ENCODE measurements at regions not wholly inside any gene's neighbourhood (a gene's known extent, or its start where the extent isn't known, plus 50 kb on each side); places are given as distances from the start of the nearest gene placed in this dataset.

DNA sequence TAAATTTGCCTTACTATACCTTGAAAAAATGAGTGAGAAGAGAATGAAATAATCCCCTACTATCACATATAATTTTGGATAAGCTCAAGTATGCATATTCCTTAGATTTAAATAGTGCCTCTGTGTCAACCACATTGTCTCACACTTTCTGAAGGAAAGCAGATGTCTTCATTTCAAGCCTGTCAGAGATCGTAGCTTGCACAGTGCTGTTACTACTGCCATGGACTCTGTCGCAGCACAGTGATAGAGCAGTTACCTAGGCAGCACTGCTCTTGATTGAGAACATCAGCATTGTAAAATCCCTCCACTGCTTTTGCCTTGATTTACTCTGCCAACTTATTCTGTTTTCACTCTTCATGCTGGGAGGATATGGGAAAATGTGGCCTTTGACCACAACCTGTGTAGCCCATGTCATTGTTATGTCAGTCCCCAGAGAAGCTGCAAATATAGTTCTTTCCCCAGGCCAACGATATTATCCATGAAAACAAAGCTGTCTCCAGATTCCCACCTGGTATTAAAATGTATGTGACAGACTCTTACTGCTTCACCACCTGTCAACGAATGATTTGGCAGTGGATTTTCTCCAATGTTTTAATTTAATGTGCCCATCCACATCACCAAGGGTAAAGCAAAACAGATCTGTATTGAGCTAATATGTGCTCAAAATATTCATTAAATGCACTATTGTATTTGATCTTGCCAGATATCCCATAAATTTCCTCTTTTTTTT, 675.7 kb downstream of the METTL4 start:
- Histone ChIP-seq H3K4me3 (no peak overlapping the region), H3K9me3 (no peaks in the 10 kb centered on the region), H3K4me1 (no peaks in the 10 kb centered on the region), H3K27me3 (no peaks in the 10 kb centered on the region), H3K27ac (no peak overlapping the region), H3K36me3 (no peaks in the 10 kb centered on the region)
- no peak for DNase-seq (ENCODE audit: low spot score in 2 of 2)
- TF ChIP-seq, protein P1, sequence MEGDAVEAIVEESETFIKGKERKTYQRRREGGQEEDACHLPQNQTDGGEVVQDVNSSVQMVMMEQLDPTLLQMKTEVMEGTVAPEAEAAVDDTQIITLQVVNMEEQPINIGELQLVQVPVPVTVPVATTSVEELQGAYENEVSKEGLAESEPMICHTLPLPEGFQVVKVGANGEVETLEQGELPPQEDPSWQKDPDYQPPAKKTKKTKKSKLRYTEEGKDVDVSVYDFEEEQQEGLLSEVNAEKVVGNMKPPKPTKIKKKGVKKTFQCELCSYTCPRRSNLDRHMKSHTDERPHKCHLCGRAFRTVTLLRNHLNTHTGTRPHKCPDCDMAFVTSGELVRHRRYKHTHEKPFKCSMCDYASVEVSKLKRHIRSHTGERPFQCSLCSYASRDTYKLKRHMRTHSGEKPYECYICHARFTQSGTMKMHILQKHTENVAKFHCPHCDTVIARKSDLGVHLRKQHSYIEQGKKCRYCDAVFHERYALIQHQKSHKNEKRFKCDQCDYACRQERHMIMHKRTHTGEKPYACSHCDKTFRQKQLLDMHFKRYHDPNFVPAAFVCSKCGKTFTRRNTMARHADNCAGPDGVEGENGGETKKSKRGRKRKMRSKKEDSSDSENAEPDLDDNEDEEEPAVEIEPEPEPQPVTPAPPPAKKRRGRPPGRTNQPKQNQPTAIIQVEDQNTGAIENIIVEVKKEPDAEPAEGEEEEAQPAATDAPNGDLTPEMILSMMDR (IDR thresholded peaks at IDR 0.05): no peak
- intact Hi-C loops (cut with DNase I): no loop called here

DNA sequence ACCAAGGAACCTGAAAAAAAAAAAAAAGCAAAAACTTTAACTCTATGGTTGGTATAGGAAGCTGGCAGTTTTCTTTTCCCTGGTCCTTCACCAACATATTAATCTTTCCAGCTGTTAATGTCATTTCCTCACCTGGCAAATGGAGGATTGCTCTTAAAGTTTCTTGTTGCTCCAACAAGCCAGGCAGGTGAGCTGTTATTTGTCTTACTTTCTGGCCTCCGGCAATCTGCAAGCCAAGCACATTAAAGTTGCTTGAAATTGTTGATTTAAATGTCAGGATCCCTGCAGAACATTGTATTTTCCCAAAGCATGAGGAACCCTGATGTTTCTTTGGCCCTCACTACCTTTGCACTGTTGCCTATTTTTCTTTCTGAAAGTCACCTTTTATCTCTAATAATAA, 664.9 kb downstream of the METTL4 start:
- intact Hi-C loops (cut with DNase I): no loop called here
- H3K9me3 ChIP-seq: peaks cover 0 to 5% of the 10 kb centered on the region in 2 donors
- H3K27me3 ChIP-seq: no peaks in the 10 kb centered on the region
- no peak for DNase-seq (ENCODE audit: low spot score in 2 of 2)
- no peaks in the 10 kb centered on the region for H3K4me1 ChIP-seq
- H3K27ac ChIP-seq: no peak overlapping the region
- no peak overlapping the region for H3K4me3 ChIP-seq
- TF ChIP-seq, protein P1 (IDR thresholded peaks at IDR 0.05): no peak
- no peaks in the 10 kb centered on the region for H3K36me3 ChIP-seq

DNA sequence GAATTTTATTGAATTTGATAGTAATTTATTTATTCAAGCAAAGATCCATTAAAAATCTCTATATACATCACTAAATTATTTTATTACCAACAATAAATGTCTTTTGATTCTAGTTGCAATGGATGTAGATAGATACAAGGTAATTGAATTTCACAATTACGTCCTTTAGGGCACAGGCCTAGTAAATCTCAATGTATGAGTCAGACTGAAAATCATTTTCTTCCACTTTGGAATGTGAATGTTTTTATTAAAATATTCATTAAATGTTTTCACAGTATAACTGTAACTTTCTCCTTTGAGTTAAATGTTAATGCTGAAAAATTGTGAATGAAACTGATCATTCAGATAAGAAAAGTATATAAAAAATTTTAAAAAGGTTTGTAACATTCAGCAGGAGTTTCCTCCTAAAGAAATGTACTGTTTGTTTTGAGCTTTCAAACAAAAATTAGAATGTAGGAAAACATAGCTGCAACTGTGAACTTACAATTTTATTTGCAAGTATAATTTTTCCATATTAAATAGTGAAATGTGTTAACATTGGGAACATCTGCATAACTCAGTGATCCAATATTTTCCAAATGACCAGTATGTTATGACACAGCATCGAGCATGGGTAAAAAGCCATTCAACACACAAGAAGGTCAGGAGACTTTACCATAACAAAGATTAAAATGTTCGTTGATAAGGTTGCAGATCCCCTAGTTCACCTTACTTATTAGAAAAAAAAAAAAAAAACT, 663.7 kb downstream of the METTL4 start:
- TF ChIP-seq, protein P1 (IDR thresholded peaks at IDR 0.05): no peak
- Histone ChIP-seq H3K36me3 (no peaks in the 10 kb centered on the region), H3K4me1 (no peaks in the 10 kb centered on the region), H3K27ac (no peak overlapping the region), H3K27me3 (no peaks in the 10 kb centered on the region), H3K4me3 (no peak overlapping the region), H3K9me3 (peaks cover 0 to 5% of the 10 kb centered on the region in 2 donors)
- no peak for DNase-seq (ENCODE audit: low spot score in 2 of 2)
- intact Hi-C loops (cut with DNase I): no loop called here

DNA sequence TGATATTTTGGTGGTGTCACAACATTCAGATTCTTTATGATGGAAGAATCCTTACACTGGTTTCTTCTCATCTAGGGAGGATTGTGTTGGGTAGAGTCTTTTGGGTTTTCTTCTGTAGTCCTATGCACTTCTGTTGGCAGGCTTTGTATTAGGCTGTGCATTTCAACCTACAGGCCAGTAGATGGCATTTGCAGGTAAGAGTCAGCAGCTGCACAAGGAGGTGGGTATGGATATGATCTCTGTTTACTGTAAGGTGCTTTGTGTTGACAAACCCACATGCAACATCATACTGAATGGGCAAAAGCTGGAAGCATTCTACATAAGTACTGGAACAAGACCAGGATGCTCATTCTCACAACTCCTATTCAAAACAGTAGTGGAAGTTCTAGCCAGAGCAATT, 656.8 kb downstream of the METTL4 start:
- no peak for DNase-seq (ENCODE audit: low spot score in 2 of 2)
- H3K4me3 ChIP-seq: no peak overlapping the region
- H3K4me1 ChIP-seq: no peaks in the 10 kb centered on the region
- no peaks in the 10 kb centered on the region for H3K36me3 ChIP-seq
- H3K27me3 ChIP-seq: no peaks in the 10 kb centered on the region
- intact Hi-C loops (cut with DNase I): no loop called here
- H3K27ac ChIP-seq: no peak overlapping the region
- TF ChIP-seq, protein P1 (IDR thresholded peaks at IDR 0.05): no peak
- H3K9me3 ChIP-seq: peaks cover 0 to 13% of the 10 kb centered on the region in 2 donors

DNA sequence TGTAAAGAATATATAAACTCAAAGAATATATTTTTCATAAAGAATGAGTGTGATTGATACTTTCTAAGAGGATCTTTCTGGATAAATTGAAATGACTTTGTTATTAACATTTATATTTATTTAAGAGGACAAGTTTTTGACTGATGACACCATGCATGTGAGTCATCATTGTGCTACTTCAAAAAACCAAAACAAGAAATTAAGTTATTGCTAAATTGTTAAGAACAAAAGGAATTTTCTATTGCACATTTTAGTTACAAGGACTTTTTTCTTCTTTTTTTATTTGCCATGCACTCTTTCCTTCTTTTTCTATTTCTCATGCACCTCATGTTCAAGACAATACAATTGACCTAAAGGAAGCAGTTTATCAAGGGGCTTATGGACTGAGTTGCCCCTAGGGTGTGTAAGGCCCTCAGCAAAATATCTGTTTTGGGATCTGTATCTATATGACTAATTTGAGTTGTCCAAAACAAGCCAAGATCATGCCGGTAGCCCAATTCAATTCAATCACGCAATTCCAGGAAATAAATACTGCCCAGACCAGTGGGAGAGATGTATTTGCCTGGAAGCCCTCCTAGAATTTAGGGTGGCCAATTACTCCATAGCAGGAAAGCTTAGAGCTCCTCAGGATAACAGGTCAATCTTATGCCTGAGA, 654.3 kb downstream of the METTL4 start:
- H3K27me3 ChIP-seq: no peaks in the 10 kb centered on the region
- DNase-seq (ENCODE audit: low spot score in 2 of 2): no peak
- intact Hi-C loops (cut with DNase I): no loop called here
- H3K4me3 ChIP-seq: no peak overlapping the region
- H3K4me1 ChIP-seq: no peaks in the 10 kb centered on the region
- no peaks in the 10 kb centered on the region for H3K36me3 ChIP-seq
- TF ChIP-seq, protein P1 (IDR thresholded peaks at IDR 0.05): no peak
- H3K27ac ChIP-seq: no peak overlapping the region
- H3K9me3 ChIP-seq: peaks cover 0 to 8% of the 10 kb centered on the region in 2 donors

Data from ascending aorta (tissue), 2 donors.